HCT116 (cell line): ENCODE measurements at regions not wholly inside any gene's neighbourhood (a gene's known extent, or its start where the extent isn't known, plus 50 kb on each side); places are given as distances from the start of the nearest gene placed in this dataset.

Experiments
- EZH2 ChIP-seq: fragments of 200-600 bp; sonication (generic); IDR thresholded peaks from 2 replicates; pipeline ENCODE4 v1.6.1; 2017; ENCODE audit warnings: antibody characterized with exemption, mixed run types
- POLR2A ChIP-seq: IDR thresholded peaks from 2 replicates; pipeline ENCODE4 v1.7.0; 2011; ENCODE audit warnings: borderline replicate concordance; ENCODE audit not compliant: insufficient read depth, insufficient read length; ENCODE audit errors: extremely low read depth
- POLR2AphosphoS5 ChIP-seq: IDR thresholded peaks from 2 replicates; pipeline ENCODE4 v1.6.1; 2011; ENCODE audit warnings: mild to moderate bottlenecking, low read depth, low read length, moderate library complexity
- TF ChIP-seq, protein P1 (sequence below), 3 experiments: fragments of 200-600 bp in 1 of 3; sonication (generic) in 1 of 3; IDR thresholded peaks in 2 of 3; conservative IDR thresholded peaks in 1 of 3; 2 replicates each; pipeline ENCODE4 v1.5.1; 2012 to 2017; ENCODE audit warnings: low read depth in 2 of 3, low read length in 2 of 3, antibody characterized with exemption in 1 of 3, borderline replicate concordance in 1 of 3, control low read depth in 1 of 3, mild to moderate bottlenecking in 1 of 3, mixed read lengths in 1 of 3, mixed run types in 1 of 3, moderate library complexity in 1 of 3; ENCODE audit not compliant: insufficient read depth in 1 of 3

DNA sequence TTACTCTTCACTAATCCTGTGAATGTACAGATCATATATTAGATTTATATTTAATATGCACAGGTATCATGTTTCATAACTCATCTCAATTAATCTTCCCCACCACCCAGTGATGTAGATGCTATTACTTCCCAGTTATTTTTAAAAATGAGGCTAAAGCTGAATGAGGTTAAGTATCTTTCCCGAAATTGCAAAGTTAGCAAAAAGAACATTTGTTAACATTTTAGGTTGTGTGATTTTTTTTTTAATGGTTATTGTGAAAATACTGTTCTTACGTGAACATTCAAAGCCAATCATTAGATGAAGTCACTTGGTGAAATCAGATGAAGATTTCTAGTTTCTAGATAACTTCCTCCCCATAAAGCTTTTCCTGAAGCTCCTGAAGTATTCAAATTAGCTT is 186.9 kb upstream of the PLEKHA5 start:
- TF ChIP-seq POLR2AphosphoS5, result no peak
- no peak for TF ChIP-seq POLR2A
- TF ChIP-seq, protein P1, sequence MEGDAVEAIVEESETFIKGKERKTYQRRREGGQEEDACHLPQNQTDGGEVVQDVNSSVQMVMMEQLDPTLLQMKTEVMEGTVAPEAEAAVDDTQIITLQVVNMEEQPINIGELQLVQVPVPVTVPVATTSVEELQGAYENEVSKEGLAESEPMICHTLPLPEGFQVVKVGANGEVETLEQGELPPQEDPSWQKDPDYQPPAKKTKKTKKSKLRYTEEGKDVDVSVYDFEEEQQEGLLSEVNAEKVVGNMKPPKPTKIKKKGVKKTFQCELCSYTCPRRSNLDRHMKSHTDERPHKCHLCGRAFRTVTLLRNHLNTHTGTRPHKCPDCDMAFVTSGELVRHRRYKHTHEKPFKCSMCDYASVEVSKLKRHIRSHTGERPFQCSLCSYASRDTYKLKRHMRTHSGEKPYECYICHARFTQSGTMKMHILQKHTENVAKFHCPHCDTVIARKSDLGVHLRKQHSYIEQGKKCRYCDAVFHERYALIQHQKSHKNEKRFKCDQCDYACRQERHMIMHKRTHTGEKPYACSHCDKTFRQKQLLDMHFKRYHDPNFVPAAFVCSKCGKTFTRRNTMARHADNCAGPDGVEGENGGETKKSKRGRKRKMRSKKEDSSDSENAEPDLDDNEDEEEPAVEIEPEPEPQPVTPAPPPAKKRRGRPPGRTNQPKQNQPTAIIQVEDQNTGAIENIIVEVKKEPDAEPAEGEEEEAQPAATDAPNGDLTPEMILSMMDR (IDR thresholded peaks at IDR 0.05 in 2 of 3, conservative IDR thresholded peaks at IDR 0.05 in 1 of 3; ENCODE audit: borderline replicate concordance in 1 of 3, insufficient read depth in 1 of 3, low read depth in 2 of 3, low read length in 2 of 3), result no peak
- no peak for TF ChIP-seq EZH2
